Fibroblast of gingiva (primary cell): ENCODE measurements at regions not wholly inside any gene's neighbourhood (a gene's known extent, or its start where the extent isn't known, plus 50 kb on each side); places are given as distances from the start of the nearest gene placed in this dataset.
"Not testable (repeated sequence)": the region's sequence is repeated elsewhere in the genome, so short reads cannot be mapped to it uniquely, and the experiment has no call there.

Source experiments
- DNase-seq: peaks from one replicate; pipeline ENCODE4 v3.0.0-alpha.2; 2011; ENCODE audit warnings: low read depth

DNA sequence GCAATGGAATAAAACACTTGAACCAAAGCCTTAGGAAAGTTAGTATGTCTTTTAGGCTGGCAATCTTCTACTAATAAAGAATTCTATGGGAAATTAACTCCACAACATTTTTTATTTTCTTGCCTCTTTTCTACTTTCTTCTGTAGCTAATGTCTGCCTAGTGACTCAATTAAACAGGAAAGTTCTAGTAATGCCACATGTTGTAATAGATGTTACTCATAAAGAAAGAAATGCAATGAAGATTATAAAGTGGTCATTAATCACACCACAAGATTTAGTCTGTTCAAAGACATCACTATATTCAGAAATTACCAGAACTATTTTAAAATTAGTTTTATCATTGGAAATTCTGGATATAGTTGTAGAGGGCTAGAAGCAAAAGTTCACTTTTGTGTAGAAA lies 329.7 kb downstream of the SI start:
- peak; percentile 9 for DNase-seq

DNA sequence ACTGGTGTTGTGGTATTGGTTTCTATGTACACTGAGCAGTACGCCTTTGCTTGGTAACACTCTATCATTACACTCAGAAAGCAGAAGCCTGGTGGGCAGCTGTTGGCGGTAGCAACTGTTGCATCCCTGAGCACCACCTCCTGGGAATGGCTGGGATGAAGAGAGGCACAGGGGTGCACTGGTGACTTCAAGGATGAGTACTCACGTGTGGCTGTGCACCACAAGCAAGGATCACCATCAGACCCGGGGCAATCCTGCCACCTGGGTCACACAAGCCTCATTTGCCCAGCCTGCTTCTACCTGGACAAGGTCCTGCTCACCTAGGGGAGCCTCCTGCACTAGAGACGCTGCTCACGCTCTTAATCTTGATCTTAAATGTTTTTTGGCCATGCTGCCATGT lies 336.4 kb downstream of the SI start:
- no peak for DNase-seq

DNA sequence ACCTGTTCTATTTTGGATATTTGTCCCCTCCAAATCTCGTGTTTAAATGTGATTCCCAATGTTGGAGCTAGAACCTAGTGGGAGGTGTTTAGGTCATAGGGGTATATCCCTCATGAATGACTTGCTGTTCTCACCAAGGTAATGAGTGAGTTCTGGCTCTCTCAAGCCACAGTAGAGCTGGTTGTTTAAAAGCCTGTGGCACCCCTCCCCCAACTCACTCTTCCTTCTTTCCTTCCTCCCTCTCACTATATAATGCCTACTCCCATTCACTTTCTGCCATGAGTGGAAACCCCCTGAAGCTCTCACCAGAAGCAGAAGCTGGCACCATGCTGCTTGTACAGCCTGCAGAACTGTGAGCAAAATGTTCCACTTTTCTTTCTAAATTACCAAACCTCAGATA lies 341.1 kb downstream of the SI start:
- no peak for DNase-seq

DNA sequence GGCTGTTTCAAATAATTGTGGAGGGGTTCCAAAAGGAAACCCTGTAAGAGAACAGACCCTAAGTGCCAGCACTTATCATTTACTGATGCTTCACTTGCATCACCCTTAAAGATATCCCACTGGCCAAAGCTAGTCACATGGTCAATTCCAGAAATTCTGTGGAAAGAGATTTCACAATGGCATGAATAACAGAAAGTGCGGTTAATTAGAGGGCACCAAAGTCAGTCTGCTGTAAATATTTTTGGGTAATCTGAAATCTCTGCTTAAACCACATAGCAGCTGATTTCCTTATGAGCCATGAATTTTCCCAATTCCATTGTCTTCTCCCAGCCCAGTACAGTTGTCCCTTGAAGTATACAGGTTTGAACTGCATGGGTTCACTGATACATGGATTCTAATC lies 346.1 kb downstream of the SI start:
- peak; percentile 37 for DNase-seq

DNA sequence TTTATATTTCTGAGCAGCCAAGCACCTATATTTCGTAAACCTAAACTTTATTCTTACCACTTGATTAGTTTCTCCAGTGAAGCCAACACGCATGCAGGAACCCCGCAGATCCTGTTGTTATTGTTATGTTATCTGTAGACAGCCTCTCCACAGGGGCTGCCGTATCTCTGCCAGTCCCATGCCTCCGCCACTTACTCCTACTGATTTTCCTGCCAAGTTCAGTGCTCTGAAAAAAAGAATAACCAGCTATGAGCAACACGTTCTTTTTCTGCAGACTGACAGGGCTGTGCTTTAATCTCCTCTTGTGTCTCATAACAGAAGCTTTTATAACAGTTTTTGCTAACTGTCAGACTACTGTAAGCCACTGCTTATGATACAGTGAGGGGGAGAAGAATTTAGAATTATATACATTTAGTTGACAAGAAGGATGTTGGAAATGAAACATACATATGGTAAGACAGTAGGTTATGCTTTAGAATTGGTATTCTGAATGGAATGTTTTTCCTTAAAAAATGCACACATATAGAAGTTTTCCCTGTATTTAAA lies 347.4 kb downstream of the SI start:
- no peak for DNase-seq

DNA sequence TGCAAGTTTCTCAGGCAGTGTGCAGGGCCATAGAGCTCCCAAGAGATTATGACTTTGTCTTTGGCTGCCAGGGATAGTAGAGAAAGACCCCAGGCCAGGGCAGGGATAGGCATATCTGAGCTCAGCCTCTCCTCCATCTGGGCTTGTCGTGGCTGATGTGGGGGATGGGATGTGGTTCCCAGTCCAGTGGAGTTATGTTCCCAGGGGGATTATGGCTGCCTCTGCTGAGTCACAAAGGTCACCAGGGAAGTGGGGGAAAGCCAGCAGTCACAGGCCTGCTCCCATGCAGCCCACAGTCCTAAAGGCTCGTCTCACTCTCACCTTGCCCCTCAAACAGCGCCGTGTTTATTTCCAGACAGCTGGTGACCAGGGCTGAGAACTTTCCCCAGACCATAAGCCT lies 354.9 kb downstream of the SI start:
- no peak for DNase-seq

DNA sequence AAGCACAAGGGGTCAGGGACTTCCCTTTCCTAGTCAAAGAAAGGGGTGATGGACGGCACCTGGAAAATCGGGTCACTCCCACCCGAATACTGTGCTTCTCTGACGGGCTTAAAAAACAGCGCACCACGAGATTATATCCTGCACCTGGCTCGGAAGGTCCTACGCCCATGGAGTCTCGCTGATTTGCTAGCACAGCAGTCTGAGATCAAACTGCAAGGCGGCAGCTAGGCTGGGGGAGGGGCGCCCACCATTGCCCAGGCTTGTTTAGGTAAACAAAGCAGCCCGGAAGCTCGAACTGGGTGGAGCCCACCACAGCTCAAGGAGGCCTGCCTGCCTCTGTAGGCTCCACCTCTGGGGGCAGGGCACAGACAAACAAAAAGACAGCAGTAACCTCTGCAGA lies 375.5 kb downstream of the SI start:
- DNase-seq: not testable (repeated sequence)

DNA sequence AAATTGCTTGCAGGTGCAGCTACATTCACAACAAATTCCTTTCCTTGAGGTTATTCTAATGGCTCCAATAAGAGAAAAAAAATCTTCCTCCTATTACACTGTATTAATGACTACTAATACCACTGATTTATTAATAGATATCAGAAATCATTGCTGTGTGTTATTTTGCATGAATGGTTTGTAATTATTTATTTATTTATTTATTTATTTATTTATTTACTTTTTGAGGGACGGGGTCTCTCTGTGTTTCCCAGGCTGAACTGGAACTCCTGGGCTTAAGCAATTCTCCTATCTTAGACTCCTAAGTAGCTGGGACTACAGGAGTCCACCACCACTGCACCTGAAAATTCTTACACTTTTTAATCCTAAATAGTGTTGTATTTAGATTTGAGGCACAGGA lies 390.4 kb downstream of the SI start:
- DNase-seq: no peak

DNA sequence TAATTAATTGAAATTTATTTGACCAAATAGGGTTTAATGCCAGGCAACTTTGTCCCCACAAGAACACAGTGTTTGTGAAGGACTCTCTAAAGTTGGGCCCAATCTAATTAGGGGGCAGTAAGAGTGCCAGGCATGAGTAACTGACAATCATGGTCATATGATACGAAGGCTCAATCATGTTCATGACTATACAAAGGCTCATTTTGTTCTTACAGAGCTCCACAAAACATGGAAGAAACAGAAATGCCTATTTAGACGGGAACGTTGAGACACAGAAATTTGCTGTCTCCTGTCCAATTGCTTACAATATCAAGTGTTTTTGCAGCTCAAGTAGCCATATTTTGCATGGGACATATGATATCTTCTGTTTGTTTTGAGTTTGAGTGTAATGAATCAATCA lies 391.1 kb downstream of the SI start:
- DNase-seq: no peak

DNA sequence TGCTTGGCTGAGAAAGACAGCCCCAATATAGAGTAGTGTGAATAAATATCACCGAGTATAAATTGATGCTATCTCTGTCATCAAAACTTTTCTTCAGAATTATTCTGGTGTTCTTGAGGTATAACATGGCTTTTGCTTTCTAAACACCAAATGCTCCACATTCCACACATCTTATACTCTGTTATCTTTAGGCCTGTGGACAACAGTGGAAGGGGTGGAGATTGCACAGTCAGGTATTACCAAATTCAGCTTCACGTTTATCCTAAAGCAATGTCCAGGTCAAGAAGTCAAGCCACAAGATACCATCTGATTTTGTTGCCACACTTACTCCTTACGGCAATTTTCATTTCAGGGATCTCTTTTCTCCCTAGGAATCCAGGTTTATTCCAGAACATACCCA lies 394.8 kb downstream of the SI start:
- no peak for DNase-seq

DNA sequence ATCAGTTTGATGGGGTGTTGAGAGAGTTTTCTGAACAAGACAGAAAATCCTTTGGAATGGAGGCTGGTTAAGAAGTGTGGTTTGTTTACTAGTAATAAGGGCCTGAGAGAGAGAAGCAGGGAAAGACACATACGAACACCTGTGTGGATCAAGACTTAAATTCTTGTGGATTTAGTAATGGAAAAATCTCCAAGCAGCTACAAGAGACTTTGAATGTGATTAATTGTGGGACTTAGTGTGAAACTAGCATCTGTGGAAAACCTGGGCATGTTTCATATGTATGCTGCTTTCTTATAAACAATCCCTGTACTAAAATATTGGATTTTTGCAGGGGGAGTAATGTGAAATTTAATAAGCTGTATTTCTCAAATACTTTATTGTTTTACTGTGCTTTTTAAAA lies 399.1 kb downstream of the SI start:
- no peak for DNase-seq

DNA sequence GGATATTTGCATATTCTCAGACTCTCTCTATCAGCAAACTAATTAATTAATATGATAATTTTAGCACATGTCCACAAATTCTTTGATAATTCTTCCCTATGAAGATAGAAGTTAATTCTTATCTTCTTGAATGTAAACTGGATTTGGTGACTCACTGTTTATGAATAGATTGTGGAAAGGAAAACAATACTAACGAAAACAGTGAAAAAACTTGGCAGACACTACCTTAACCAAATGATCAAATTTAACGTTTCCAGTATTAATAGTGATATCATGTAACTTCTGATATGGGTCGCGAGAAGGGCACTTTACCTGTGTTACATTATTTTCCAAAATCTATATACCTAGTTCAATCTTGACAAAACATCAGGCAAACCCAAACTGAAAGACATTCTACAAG lies 401.0 kb downstream of the SI start:
- DNase-seq: no peak

DNA sequence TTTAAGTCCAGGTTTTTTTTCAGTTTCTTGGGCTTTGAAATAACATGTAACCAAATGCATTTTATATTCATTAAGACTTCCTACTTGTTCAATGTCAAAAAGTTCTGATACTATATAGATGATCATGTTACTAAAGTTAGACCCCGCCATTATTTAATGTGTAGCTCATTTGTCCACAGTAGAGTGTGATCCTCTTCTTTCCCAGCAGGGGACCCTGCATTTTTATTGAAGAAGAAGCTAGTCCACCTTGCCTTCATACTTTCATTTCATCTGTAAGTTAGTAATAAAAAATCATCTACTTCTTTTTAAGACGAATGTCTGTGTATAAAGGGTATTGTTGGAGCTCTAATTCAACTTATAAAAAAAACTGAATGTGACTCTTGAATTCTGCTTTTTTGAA lies 404.6 kb downstream of the SI start:
- DNase-seq: no peak

DNA sequence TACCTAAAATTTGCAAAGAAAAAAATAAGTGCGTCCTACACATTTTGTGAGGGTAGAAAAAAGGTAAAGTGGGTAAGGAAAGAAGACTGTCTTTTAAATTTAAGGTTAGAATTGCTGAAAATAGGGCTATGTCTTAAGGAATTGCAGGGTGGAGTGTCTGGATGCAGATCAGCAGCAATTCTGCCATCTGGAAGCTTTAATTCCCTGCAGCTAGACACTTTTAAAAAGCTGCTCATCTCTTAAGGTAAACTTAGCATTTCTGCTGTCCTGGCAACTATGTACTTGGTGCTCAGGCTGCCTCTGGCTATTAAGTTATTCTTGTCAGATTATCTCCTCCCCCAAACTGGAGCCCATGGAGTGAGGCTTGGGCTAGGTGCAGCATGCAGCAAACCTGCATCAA lies 420.2 kb downstream of the SI start:
- no peak for DNase-seq

DNA sequence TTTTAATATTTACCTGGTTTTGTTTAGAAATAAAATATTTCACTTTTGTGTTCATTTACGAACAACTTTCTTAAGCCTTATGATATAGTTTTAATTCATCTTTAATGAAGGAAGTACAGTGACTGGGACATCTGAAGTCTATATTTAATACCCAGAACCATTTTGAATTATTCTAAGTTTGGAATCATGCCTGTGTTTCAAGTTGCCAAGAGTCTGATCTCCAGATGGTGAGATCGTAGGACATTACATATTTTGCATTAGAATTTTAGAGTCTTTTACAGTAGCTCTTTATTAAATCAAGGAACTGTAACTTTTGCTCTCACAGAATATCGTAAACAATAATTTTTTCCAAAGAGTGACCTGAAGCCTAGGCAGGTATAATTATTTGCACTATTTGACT lies 420.7 kb downstream of the SI start:
- no peak for DNase-seq

DNA sequence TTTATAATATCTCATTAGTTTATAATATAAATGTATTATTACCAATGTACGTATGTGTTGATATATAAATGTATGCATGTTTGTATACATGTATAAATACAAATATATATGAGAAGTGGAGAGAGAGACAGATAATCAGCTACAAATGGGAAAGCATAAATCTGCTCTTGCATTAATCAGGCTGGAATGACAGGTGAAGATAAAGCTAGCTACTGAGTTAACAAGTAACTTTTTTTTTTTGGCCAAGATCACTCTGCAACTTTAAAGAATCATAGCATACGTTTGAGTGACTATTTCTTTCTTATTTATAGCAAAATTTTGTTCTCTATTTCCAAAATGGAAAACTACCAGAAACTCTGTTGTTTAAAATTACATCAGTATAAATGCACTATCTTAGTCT lies 422.8 kb downstream of the SI start:
- DNase-seq: no peak

DNA sequence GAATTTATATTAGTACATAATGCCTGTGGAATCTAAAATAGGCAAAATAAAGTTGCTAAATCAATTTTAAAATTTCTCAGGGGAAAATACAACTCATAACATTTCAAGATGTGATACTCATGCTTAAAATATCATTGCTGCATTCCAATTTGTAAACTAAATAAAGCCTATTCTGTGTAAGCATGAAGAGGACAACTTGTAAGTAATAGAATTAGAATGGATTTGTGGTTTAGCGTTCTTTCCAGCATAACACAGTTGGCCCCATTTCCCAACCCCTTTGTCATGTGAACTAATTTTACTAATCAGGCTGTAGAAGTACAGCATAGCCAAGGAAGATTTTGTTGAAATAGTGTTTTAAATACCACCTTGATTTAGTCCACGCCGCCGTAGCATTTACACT lies 437.2 kb downstream of the SI start:
- peak; percentile 95 for DNase-seq

DNA sequence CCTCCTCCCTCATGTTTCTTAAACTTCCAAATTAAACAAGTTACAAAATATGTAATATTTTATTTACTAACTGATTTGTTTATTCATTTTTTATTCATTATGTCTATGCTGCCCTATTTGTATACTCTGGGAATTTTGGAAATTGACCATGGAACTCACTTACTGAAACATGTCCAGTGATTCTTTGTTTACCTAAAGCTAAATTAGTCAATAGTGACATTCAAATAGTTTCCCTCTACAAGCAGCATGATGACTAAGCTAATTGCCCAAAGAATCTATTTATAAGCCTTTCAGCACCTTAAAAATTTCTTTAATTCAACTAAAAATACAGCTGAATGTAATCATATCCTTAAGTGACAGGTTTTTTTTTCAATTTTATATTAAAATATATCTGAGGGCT lies 437.7 kb downstream of the SI start:
- DNase-seq: peak; percentile 89

DNA sequence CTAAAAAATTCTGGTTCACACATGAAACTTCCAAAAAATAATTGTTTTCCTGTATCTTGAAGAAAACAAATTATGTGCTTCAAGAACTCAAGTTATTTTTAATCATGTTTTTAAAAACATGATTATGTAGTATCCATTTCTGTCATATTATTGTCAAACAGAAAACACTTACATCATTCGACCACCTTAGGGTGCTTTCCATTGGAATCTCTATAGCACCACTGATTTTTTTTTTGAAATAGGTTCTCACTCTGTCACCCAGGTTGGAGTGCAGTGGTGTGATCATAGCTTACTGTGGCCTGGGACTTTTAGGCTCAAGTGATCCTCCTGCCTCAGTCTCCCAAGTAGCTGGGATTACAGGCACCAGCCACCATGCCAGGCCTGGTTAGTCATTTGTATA lies 457.3 kb downstream of the SI start:
- no peak for DNase-seq

DNA sequence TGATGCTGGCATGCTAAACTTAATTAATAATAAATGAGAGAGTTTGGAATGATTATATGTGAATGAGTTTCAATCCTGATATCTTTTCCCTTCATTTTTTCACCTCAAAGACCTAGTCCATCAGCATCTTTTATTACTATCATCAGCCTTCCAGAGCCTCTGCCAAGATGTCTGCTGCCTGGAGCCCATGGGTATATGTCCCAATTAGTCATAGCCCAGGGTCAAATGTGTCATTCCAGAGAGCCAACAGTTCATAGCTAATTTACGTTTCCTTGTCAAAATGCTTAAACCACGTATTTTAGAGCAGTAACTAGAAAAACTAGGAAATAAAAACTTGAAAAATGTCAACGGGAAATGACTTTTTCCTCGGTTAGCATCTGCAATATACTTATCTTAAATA lies 457.9 kb downstream of the SI start:
- no peak for DNase-seq

DNA sequence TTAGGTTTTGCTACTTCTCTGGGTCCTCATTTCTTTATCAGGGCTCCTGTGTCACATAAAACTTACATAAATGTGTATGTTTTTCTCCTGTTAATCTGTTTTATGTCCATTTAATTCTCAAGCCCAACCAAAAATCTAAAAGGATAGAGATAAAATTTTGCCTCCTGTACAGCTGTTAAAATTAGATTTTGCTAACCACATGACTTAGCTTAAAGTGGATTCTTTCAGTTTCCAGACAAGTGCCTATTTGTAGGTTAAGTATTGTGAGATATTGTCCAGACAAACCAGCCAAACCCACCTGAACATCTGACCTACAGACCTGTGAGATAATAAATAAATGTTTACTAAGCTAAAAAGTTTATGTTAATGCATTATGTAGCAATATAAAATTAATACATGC lies 465.5 kb downstream of the SI start:
- DNase-seq: no peak

DNA sequence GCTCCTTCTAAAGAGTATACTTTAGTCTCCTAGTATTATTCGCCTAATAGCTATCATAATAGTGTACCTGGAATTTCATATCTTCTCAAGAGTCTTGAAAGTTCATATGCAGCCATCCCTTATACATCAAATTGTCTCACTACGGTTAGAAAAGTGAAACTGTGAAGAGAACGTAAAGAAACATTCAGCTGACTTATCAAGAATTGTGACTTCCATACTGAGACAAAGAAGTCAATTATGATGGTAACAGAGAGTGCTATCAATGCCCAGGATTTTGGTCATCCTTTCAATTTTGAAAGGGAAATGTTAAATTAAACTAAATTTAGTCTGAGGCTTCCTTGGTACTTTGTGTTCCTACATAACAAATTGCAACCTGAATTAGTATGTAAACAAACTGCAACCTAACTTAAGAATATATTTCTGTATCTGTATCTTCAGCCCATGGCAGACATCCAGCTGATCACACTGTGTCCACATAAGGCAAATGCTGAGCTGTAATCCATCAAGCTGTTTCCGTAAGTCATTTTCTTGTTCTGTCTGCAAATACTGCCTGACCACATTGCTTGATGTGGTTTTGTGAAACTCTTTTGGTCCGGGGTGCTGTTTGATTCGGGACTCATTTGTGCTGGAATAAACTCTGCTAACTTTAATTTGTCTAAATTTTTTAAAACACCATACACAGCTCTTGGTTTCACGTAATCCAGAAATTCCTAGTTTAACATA lies 469.6 kb downstream of the SI start:
- peak; percentile 48 for DNase-seq

DNA sequence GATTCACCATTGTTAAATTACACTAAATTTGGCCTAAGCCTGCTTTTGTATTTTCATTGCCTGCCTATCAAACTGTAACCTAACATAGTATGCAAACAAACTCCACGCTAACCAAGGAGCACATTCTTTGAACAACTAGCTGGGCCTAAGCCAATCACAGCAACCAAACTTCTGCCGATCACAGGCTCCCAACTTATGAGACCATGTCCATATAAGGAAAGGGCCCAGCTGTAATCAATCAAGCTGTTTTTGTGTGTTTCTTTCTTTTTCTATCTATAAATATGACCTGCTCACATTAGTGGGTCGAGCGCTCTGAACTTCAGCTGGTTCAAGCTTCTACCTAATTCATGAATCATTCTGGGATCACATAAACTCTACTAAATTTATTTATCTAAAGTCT lies 473.6 kb downstream of the SI start:
- no peak for DNase-seq

DNA sequence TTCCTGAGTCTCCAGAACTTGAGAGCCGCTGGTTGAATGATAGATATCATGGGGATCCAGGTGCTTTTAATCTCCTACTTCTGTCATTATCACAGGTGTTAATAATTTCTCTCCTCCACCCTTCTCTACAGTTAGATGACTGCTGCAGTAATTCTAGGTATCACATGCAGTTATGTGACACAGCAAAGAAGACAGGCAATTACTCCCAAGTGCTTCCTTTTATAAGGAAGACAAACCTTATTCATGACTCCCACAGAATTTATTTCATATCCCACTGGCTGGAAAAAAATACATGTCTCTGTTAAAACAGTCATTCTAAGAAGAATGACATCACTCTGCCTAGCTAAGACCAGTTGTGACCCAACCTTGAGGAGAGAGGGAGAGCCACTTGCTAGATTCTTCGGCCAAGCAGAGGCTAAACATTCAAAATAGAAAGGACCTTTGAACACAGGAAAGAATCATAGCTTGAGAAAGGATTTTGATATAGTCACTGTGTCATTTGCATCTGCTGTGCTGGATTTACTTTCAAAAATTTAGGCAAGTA lies 500.6 kb downstream of the SI start:
- no peak for DNase-seq
